K562 (cell line): ENCODE measurements at regions not wholly inside any gene's neighbourhood (a gene's known extent, or its start where the extent isn't known, plus 50 kb on each side); places are given as distances from the start of the nearest gene placed in this dataset.

Experiments
- ATAC-seq: fragments of 200-7000 bp; cut with Tn5 transposase; 3 replicates; pipeline ENCODE4 v1.9.1; 2020; ENCODE audit warnings: moderate library complexity
- BruUV-seq: library from RNA; stranded (reverse); fragments of 400-500 nt; replicated peaks from 2 replicates; lab custom pipeline; 2021; lab: Mats Ljungman, UMichigan
- CTCF ChIA-PET: fragments of 300-600 bp; formaldehyde crosslinking; extraction: SDS; loops from one replicate; lab custom pipeline; 2021; ENCODE audit warnings: low intra/inter-chr PET ratio; lab: Yijun Ruan, JAX
- POLR2A ChIA-PET: fragments of 300-600, 350-650 bp; sonication (Branson Sonifier 250); formaldehyde crosslinking; extraction: SDS; loops from one replicate; lab custom pipeline; 2021; ENCODE audit warnings: antibody characterized with exemption, inconsistent platforms; lab: Yijun Ruan, JAX
- DNase-seq, 4 experiments: peaks; one replicate each; pipeline versions ENCODE4 v3.0.0 to v3.0.0-alpha.2; 2011 to 2018; ENCODE audit warnings: low spot score in 3 of 4, mixed read lengths in 3 of 4; ENCODE audit errors: extremely low read depth in 1 of 4
- FAIRE-seq: peaks from 2 replicates; lab custom pipeline; 2011; peaks lifted over from hg19 to GRCh38; lab: Jason Lieb, UNC
- H2AFZ ChIP-seq: 2 replicates; pipeline ENCODE4 v1.6.0; 2011; ENCODE audit warnings: low read depth, low read length, control low read depth, inconsistent platforms
- H3K27ac ChIP-seq: fragments of 200-600 bp; 3 replicates; pipeline ENCODE4 v1.8.0; 2011; ENCODE audit warnings: low read depth, mild to moderate bottlenecking, control low read depth, inconsistent platforms, low read length, moderate library complexity, mixed read lengths; ENCODE audit errors: extremely low read depth
- H3K27me3 ChIP-seq, 2 experiments: fragments of 300-600 bp in 1 of 2; 2 replicates in 1 of 2; 3 replicates in 1 of 2; pipeline versions ENCODE4 v1.6.0 to v1.8.0; 2011; ENCODE audit warnings: inconsistent platforms in 2 of 2, low read length in 2 of 2, mild to moderate bottlenecking in 1 of 2, mixed read lengths in 1 of 2, moderate library complexity in 1 of 2; ENCODE audit not compliant: control insufficient read depth in 2 of 2, insufficient read depth in 2 of 2
- H3K36me3 ChIP-seq: fragments of 300-600 bp; 3 replicates; pipeline ENCODE4 v1.8.0; 2011; ENCODE audit warnings: mild to moderate bottlenecking, low read length, inconsistent platforms; ENCODE audit not compliant: control insufficient read depth, insufficient read depth
- H3K4me1 ChIP-seq, 2 experiments: fragments of 200-600 bp in 1 of 2; replicated peaks in 1 of 2; 2 replicates in 1 of 2; 3 replicates in 1 of 2; pipeline versions ENCODE4 v1.5.1 to v1.8.0; 2011; ENCODE audit warnings: inconsistent platforms in 2 of 2, low read length in 2 of 2, mild to moderate bottlenecking in 1 of 2, mixed read lengths in 1 of 2, moderate library complexity in 1 of 2; ENCODE audit not compliant: control insufficient read depth in 2 of 2, insufficient read depth in 2 of 2
- H3K4me2 ChIP-seq: 2 replicates; pipeline ENCODE4 v1.6.1; 2011; ENCODE audit warnings: low read length, control low read depth, inconsistent platforms, mixed read lengths; ENCODE audit not compliant: insufficient read depth
- H3K4me3 ChIP-seq: fragments of 200-600 bp; sonication (generic), shearing (Covaris generic); 2 replicates; pipeline ENCODE4 v1.5.1; 2016; ENCODE audit warnings: control low read depth, inconsistent platforms
- H3K79me2 ChIP-seq: fragments of 200-600 bp; 3 replicates; pipeline ENCODE4 v1.8.0; 2011; ENCODE audit warnings: low read length, inconsistent platforms; ENCODE audit not compliant: control insufficient read depth, insufficient read depth
- H3K9ac ChIP-seq, 2 experiments: 2 replicates each; pipeline versions ENCODE4 v1.6.0 to v1.6.1; 2011; ENCODE audit warnings: low read depth in 2 of 2, low read length in 2 of 2, control low read depth in 1 of 2, inconsistent platforms in 1 of 2, mild to moderate bottlenecking in 1 of 2, mixed read lengths in 1 of 2; ENCODE audit not compliant: insufficient read depth in 1 of 2
- H3K9me1 ChIP-seq: one replicate; pipeline ENCODE4 v1.6.0; 2011; ENCODE audit warnings: inconsistent platforms, mild to moderate bottlenecking, low read length, moderate library complexity; ENCODE audit not compliant: control insufficient read depth, insufficient read depth
- H3K9me3 ChIP-seq: replicated peaks from 2 replicates; pipeline ENCODE4 v1.5.1; 2011; ENCODE audit warnings: low read depth, low read length, inconsistent platforms; ENCODE audit not compliant: control insufficient read depth, insufficient read depth
- H4K20me1 ChIP-seq: replicated peaks from 2 replicates; pipeline ENCODE4 v1.6.1; 2011; ENCODE audit warnings: low read length, inconsistent platforms, mixed read lengths; ENCODE audit not compliant: control insufficient read depth, insufficient read depth
- ARID3B ChIP-seq: fragments of 250-450 bp; sonication (Bioruptor Pico); IDR thresholded peaks from 2 replicates; pipeline ENCODE4 v1.4.0; 2020; ENCODE audit warnings: borderline replicate concordance
- GATAD2B ChIP-seq: fragments of 450-650 bp; IDR thresholded peaks from 2 replicates; pipeline ENCODE4 v1.6.1; 2017; ENCODE audit warnings: mild to moderate bottlenecking, borderline replicate concordance
- NR3C1 ChIP-seq: sonication (generic); formaldehyde crosslinking; IDR thresholded peaks from 2 replicates; pipeline ENCODE4 v1.8.1; 2022; ENCODE audit warnings: missing genetic modification reagents
- PCBP2 ChIP-seq: fragments of 200-400 bp; formaldehyde crosslinking; IDR thresholded peaks from 2 replicates; pipeline ENCODE4 v1.6.1; 2018; ENCODE audit warnings: low read length, low read depth, mild to moderate bottlenecking, moderate library complexity; ENCODE audit not compliant: poor library complexity, severe bottlenecking
- RAD51 ChIP-seq: fragments of 450-650 bp; IDR thresholded peaks from 2 replicates; pipeline ENCODE4 v1.7.1; 2016; ENCODE audit warnings: low read depth, mild to moderate bottlenecking, borderline replicate concordance
- RFX5 ChIP-seq: IDR thresholded peaks from 2 replicates; pipeline ENCODE4 v1.6.1; 2011; ENCODE audit warnings: low read depth, mild to moderate bottlenecking, improper control_type of control experiment, low read length
- THRAP3 ChIP-seq: fragments of 450-650 bp; IDR thresholded peaks from 2 replicates; pipeline ENCODE4 v1.6.1; 2016; ENCODE audit warnings: mild to moderate bottlenecking, inconsistent platforms, borderline replicate concordance
- WGBS: fragments of 100-300 bp; shearing (Covaris generic); methylation state at CpG from one replicate; pipeline ENCODE4 v1.1.6; 2016; ENCODE audit warnings: low coverage, mixed read lengths; ENCODE audit not compliant: insufficient coverage; ENCODE audit errors: missing lambda C conversion rate; 5-methylcytosine and 5-hydroxymethylcytosine counted together
- in situ Hi-C: fragments of 300-500 bp; cut with MboI; formaldehyde crosslinking; loops from 4 replicates; pipeline ENCODE4 v1.15.0; 2018; ENCODE audit warnings: inconsistent platforms, mixed read lengths
- intact Hi-C: fragments of 100-400 bp; cut with micrococcal nuclease; formaldehyde crosslinking; loops from 2 replicates; pipeline ENCODE4 v1.14.2; 2022
- TF ChIP-seq, protein P1 (sequence below): sonication (generic); formaldehyde crosslinking; IDR thresholded peaks from 2 replicates; pipeline ENCODE4 v1.8.1; 2023; ENCODE audit warnings: mild to moderate bottlenecking, missing genetic modification reagents
- TF ChIP-seq, protein P2 (sequence below): fragments of 250-450 bp; sonication (Bioruptor Pico); IDR thresholded peaks from 2 replicates; pipeline ENCODE4 v1.8.0; 2021; ENCODE audit warnings: moderate library complexity, mild to moderate bottlenecking, inconsistent platforms

DNA sequence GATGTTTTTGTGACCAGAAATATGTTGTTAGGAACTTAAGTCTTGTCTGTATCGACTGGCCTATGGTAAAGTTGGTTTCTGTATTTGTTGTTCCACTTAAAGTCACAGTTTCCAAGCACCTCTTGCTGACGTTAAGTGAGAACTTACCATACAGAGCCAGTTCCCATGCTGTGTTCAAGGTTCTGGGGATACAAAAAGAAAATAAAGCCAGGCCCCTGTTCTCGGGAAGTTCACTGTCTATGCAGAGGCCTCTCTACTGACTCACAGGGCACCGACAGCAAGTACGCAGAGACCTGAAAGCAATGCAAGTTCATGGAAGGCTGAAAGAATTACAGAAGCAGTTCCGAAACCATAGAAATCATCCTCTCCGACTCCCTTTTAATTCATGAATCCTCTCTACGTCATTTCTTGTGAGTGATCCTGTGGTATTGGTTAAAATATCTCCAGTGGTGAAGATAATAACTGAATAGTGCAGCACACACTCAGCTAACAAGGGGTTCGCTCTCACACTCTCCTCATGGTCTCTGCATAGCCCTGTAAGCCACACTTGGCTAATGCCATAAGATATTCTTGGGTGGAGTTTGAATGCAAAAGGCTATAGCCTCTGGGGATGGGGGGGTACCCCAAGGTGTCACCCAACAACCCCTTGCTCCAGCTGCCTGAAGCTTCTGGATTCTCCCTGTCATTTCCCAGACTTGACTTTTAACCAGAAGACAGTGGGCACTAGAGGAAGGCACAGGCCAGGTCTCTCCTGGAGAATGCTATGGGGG is 91.2 kb upstream of the EXOC2 start:
- 21% methylated on average over 9 of the region's 9 CpGs for WGBS

GRCh38 chr6:782141-782540 is 89.2 kb upstream of the EXOC2 start:
- no peak overlapping the region for H3K27ac ChIP-seq
- intact Hi-C loops (no loop called here), in situ Hi-C loops (no loop called here)
- H3K36me3 ChIP-seq = no peaks in the 10 kb centered on the region
- 10% methylated on average over 5 of the region's 5 CpGs for WGBS
- peak overlapping the region; percentile 84; the same call in 1 of the 2 replicates for H3K4me2 ChIP-seq
- H3K9me1 ChIP-seq = no peaks in the 10 kb centered on the region
- CTCF ChIA-PET = no interaction called here
- H2AFZ ChIP-seq = peak overlapping the region; percentile 91; the same call in 1 of the 2 replicates
- H3K4me3 ChIP-seq = no peak overlapping the region
- H4K20me1 ChIP-seq = no peaks in the 10 kb centered on the region
- DNase-seq (peak in 1 of 4 experiments; percentile 7), FAIRE-seq (no peak), ATAC-seq (no peak)
- H3K9me3 ChIP-seq = no peaks in the 10 kb centered on the region; the same call in 1 of the 2 replicates
- no peak overlapping the region for H3K9ac ChIP-seq
- no peaks in the 10 kb centered on the region for H3K79me2 ChIP-seq
- peaks cover 8 to 18% of the 10 kb centered on the region in 2 experiments; a peak in 4 of 5 replicates for H3K27me3 ChIP-seq
- peaks cover 5 to 17% of the 10 kb centered on the region in 2 experiments for H3K4me1 ChIP-seq
- no TSS peak for BruUV-seq
- POLR2A ChIA-PET = interaction anchor here (0.5 to 1.6 kb wide), 8 partner anchors 11 to 357 kb away, joined by 3 to 4 read pairs (median 3); no protein-coding TSS in a partner anchor
- TF ChIP-seq RFX5 (no peak), ARID3B (CRISPR knock-in tag) (no peak), NR3C1 (CRISPR knock-in tag) (no peak), GATAD2B (no peak)
- TF ChIP-seq, protein P1, sequence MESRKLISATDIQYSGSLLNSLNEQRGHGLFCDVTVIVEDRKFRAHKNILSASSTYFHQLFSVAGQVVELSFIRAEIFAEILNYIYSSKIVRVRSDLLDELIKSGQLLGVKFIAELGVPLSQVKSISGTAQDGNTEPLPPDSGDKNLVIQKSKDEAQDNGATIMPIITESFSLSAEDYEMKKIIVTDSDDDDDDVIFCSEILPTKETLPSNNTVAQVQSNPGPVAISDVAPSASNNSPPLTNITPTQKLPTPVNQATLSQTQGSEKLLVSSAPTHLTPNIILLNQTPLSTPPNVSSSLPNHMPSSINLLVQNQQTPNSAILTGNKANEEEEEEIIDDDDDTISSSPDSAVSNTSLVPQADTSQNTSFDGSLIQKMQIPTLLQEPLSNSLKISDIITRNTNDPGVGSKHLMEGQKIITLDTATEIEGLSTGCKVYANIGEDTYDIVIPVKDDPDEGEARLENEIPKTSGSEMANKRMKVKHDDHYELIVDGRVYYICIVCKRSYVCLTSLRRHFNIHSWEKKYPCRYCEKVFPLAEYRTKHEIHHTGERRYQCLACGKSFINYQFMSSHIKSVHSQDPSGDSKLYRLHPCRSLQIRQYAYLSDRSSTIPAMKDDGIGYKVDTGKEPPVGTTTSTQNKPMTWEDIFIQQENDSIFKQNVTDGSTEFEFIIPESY = no peak
- TF ChIP-seq, protein P2, sequence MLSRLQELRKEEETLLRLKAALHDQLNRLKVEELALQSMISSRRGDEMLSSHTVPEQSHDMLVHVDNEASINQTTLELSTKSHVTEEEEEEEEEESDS (CRISPR knock-in tag) = no peak

More for the DNA sequence above, 91.2 kb upstream of the EXOC2 start:
- Histone ChIP-seq H3K4me3 (no peak overlapping the region), H4K20me1 (no peaks in the 10 kb centered on the region), H3K27ac (no peak overlapping the region), H3K9ac (no peak overlapping the region), H3K4me1 (peaks cover 5 to 17% of the 10 kb centered on the region in 2 experiments), H3K27me3 (peaks cover 4 to 6% of the 10 kb centered on the region in 2 experiments; a peak in 3 of 5 replicates), H3K79me2 (no peaks in the 10 kb centered on the region), H3K9me3 (no peaks in the 10 kb centered on the region; the same call in 1 of the 2 replicates), H2AFZ (no peak overlapping the region), H3K9me1 (no peaks in the 10 kb centered on the region), H3K4me2 (no peak overlapping the region), H3K36me3 (no peaks in the 10 kb centered on the region)
- TF ChIP-seq RAD51 (no peak), THRAP3 (no peak), NR3C1 (CRISPR knock-in tag) (no peak), PCBP2 (no peak)
- intact Hi-C loops (no loop called here), in situ Hi-C loops (no loop called here)
- DNase-seq (no peak), ATAC-seq (no peak), FAIRE-seq (no peak)
- BruUV-seq = no TSS peak
- ChIA-PET CTCF (no interaction called here), POLR2A (no interaction called here)
